ENCODE measurements at regions not wholly inside any gene's neighbourhood (a gene's known extent, or its start where the extent isn't known, plus 50 kb on each side); places are given as distances from the start of the nearest gene placed in this dataset.
"Not testable (repeated sequence)": the region's sequence is repeated elsewhere in the genome, so short reads cannot be mapped to it uniquely, and the experiment has no call there.

DNA sequence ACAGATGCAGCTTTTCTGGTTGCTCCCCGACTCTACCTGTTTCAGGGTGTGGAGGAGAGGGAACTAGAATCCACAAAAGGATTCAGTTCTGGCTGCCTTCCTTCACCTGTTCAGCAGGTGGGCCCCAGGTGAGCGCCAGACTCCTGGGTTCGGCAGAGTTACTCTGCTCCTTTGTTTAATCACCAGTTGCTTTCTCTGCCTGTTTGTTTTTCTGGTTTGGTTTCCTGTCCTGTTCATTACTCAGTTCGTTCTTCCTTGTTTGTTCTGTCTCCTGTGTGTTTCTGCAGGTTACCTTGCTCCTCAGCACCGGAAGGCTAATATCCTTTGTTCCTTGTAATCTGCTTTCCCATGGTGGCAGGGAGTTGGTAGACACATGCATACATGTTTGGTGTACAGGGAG is 508.5 kb upstream of the ATP11B start:
- ATAC-seq = no peak

DNA sequence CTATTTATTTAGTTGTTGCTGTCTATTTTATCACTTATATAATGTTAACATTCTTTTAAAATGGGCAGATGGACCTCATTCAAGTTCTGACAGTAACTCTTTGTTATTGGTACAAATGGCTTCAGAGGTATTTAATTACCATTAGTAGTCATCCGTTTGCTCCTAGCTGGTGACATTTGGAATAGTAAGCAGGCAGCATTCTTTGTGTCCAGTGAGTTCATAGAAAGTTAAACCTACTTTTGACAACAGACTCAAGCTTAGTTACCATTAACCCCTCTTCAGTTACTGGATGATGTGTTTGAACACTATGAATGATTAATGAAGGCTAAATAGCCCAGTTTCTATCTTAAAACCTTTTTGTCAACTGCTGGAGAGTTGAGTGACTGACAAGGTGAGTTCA is 500.7 kb upstream of the ATP11B start:
- no peak for ATAC-seq

DNA sequence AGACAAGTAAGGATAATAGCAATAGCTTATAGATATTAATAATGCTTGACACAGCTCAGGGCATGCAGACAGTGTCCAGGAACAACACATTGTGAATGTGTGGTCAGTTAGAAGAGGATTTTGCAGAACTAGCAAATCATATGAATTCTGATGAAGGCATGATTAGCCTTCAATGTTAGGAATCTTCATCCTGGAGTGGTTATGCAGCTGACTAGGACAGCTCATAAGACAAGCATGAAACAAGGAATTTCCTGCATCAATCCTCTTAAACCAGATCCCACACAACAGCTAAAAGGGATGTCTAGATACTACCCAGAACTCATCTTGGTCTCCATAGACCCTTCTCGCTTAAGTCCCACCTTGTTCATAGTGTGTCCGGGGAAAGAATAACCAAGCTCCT is 499.0 kb upstream of the ATP11B start:
- no peak for ATAC-seq

DNA sequence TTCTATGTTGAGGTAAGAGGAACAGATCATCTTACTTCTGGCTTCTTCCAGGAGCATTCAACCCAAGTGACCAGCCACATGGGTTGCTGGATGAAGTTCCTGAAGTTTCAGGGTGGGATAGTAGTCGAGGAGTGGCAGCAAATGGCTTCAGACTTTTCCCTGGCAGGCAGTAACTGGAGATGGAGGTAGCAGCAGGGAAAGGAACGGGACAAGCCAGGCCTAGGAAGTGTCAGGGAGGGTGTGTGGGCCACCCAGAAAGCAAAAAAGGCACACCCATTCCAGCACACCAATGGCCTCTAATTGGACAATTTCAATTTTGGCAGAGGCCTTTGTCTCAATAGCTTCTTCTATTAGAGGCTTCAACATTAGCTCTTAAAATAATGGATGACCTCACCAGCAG is 498.6 kb upstream of the ATP11B start:
- no peak for ATAC-seq

DNA sequence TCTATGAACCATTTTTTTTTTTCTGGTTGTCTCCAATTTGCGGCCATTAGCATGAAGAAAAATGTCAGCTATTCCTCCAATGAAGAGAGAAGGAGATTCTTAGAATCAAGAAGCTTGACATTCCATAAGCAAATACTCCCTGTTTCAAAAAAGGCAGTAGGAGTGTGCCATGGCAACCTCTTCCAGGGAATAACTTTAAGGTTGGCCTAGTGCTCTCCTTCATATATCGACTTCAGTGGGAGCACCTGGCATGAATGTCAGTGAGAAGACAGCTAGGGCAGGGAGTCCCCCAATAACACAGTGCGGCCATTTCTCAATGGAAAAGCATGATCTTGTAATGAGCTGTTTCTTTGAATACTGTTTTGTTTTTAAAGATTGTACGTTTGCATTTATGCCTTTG is 493.0 kb upstream of the ATP11B start:
- ATAC-seq = no peak

DNA sequence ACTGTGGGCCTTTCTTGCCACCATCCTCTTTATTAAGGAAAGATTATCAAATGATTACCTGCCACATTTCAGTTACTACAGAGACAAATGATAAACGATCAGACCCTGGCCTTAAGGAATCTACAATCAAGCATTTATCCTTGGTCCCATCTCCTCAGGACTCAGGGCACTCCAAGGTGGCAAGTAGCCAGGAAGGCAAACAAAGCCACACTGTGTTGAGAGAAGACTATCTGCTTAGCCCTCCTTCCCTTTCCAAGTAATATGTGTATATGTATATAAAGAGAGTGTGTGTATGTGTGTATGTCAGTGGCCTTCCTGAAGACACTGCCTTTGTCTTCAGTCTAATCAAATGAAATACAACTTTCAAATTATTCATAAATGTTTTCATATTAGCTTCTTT is 490.1 kb upstream of the ATP11B start:
- no peak for ATAC-seq

DNA sequence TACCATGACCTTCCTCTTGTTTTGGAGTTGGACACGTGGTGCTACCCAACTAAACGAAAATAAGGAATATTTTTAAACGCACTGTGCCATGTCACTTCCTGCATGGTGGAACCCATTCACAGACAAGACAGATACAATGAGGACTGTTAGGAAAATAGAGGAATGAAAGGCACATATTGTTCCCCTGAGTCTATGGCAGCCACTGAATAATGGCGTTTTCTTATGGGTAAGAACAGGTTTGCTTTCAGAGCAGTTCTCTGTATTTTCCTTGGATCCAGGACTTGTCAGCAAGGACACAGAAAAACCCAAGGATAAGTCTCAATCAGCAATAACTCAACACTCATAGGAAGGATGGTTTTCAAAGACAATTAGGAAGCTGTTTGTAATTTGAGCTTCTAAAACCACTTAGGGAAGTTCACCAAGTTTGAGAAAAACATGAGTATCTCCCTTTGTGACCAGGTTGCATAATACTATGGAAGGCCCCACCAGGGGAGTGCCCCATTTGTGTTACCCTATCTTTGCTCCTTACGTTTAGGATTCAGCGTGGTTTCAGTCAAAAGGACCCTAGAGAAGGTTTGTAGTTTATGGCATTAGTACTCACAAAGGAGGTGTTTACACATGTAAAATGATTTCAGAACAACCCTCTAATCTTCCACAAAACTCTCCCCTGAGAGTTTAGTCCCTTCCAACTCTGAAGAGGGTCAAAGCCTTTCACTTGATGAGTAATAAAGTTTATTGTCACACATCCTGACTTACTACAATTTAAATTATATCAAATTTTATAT is 487.2 kb upstream of the ATP11B start:
- no peak for ATAC-seq

DNA sequence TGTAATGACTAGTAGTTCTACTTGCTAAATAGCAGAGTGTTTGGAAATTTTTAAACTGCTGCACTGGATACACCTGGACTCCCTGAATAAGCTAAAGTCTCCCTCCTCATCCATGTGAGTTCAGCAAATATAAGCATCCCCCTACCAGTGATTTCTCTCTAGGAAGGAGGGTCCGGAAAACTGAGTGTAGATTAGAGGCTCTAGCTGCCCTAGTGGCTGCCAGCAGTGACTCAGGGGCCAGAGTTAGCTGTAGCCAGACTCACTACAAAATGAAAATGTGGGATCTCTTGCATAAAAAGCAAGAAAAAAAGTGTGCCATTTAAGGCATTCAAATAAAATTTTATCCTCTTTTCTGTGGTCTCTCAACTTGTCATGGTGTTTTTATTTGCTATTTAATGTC is 485.0 kb upstream of the ATP11B start:
- ATAC-seq = no peak

DNA sequence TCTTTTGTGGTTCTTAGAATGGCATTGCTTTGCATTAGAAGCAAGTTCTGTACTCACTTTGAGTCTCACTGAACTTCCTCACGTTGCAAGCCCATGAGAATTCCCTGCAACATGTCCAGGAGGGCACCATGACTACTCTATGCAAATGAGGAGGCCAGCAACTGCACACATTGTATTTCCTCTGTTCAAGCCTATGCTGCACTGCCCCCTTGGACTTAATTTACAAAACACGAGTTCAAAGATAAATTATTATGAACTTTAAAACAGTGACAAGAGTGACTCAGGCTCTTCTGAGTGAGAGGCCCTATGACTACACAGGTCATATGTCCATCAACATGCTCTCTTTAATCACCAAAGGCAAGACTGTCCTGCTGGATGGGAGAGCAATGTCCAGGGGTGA is 484.2 kb upstream of the ATP11B start:
- ATAC-seq = no peak

DNA sequence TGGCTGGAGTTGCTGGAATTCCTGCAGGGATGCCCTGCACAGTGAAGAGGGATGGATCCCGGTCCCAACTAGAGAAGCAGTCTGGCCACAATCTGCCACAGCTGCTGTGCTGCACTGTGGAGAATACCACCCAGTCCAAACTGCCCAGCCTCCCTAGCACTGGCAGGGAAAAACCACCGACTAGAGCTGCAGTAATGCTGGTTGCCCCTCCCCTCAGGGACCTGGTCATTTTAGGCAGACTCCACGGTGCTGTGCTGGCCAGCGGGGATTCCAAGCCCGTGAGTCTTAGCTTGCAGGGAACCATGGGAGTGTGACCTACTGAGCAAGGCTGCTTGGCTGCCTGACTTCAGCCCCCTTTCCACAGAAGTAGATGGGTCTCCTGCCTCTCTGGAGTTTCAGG is 478.0 kb upstream of the ATP11B start:
- no peak for ATAC-seq

DNA sequence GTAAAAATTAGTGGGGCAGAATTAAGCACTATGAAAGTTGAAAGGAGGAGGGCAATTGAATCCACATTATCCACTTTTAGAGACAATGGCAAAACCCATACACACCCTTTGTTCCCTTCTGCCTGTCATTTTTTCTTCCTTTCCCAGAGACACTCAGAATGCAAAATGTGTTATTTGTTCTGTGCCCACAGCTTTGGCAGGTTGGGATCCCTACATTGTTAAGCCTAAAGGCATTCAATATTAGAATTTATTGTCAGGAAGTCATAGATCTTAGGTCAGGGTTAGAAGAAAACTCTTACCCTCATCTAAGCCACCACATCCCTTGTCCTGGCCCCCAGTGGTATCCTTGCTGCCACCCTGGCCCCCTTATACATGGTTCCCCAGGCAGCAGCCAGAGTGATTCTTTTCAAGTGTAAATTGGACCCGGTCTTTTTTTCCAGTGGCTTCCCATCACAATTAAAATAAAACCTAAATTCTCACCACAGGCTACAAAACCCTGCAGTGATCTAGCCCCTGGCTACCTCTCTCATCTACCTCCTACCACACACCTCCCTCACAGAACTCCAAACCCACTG is 470.1 kb upstream of the ATP11B start:
- no peak for ATAC-seq

DNA sequence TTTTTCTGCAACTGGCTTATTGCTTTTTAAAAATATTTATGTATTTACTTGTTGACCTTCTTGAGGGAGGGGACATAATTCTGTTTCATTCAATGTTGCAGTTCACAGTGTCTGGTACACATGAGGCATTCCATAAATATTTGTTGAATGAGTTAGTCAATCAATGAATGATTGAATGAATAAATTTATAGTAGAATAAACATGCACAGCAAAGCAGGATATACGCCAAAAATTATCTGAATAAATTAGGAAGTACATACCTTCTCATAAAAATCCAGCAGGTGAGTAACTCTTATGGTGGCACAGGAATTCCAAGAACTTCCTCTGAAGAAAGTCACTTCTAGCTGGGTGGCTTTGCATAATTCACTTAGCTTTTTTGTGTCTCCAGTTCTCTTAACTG is 469.4 kb upstream of the ATP11B start:
- ATAC-seq = no peak

DNA sequence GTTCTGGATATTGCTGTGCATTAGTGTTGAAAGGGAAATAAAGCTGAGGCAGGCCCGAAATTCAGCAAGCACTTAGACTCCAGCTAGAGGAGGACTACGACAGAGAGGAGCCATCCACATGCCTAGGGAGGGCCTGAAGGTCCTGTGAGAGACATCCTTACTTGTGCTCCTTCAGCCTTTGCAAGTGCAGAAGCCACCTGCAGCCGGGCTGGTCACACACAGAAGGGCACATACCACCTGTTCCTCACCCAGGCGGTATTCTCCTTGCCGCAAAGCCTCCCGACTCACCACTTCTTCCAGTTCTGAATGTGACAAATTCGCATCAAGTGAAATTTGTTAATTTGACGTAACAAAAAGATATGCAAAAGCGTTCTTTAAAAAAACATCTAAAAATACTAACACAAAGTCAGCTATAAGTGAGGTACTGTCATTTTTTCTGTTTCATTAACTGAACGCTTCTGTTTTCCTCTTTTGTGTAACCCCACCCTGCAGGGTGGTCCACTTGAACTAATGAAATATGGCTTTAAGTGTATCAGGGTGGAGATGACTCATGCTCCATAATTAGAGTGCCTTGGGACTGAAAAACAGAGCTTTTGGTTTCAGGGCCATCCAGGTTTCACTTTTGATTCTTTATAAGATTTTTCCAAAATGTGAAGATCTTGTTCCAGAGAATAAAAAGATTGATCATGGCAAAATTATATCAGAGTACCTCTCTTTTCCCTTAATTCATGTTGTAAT is 467.9 kb upstream of the ATP11B start:
- ATAC-seq = no peak

DNA sequence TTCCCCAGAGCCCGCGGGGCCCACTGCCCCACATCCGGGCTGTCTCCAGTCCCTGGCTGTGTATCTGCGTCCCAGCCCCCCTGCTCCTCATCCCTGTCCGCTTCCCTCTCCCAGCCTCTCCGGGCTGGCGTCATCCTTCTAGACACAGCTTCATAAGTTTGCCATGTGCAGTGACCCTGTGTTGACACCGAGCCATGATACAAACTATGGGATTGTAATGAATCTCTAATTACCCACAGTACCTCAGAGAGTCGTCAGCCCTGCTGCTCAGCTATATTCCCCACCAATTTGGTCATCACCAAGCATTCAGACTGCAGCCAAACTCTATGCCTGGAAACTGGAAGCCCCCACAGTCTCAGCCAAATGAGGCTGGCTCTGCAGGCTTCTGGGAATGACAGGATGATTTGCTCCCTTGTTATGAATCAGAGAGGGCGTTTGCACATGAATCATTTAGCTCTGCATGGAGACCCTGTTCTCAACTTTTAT is 466.1 kb upstream of the ATP11B start:
- ATAC-seq = no peak

DNA sequence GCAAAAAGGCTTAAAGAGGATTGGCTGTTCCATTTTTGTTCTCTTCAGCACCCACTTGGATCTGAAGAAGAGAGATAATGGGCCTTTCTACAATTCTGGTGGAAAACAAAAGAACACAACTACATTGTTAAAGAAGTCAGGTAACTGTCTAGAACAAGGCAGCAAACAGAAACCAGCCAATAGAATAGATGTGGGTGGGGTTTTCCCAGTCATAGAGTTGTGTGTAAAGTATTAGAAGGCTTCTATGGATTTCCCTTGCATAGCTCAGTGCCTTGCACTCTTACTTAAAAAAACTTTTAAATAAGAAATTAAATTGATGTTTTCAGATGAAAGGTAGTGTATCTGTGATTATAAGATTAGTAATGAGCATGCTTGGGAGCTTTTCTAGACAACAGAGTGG is 462.7 kb upstream of the ATP11B start:
- ATAC-seq = no peak

DNA sequence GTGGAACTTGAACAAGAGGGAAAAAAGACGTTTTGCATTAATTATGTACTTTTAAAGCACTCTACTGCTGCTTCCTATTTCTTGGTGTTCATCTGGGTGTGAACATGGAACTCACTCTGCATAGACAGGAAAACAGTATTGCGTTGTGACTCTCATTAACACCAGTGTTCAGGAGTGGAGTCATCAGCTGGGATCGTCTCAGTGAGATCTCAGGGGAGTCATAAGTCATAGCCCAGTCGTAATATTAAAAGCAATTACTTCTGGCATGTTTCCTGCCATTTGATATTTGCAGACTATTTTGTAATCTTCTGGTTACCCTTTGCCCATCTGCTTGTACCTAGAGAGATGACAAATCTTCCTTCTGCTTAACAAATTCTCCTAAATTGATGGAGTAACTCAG is 462.0 kb upstream of the ATP11B start:
- no peak for ATAC-seq

DNA sequence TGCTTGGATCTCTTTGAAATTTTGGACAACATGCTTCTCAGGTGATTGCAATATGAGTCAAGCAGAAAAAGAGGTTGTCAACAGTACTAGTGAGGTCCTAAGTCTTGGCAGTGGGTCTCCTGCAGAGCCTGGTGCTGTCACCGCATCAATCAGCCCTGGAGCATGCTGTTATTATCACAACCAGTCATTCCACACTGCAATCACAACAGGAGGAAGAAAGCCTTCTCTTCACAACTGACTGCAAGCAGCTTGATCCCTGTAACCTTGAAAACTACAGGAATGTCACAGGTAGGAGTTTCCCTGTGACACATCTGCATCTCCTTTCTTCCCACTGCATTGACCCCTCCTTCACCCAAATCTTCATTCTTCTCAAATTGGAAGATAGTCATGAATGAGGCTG is 451.1 kb upstream of the ATP11B start:
- ATAC-seq = no peak

DNA sequence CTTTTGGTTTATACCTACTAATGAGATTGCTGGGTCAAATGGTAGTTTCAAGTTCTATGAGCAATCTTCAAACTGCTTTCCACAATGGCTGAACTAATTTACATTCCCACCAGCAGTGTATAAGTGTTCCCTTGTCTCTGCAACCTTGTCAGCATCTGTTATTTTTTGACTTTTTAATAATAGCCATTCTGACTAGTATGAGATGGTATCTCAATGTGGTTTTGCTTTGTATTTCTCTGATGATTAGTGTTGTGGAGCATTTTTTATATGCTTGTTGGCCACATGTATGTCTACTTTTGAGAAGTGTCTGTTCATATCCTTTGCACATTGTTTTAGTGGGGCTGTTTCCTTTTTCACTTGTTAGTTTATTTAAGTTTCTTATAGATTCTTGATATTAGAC is 449.3 kb upstream of the ATP11B start:
- not testable (repeated sequence) for ATAC-seq

DNA sequence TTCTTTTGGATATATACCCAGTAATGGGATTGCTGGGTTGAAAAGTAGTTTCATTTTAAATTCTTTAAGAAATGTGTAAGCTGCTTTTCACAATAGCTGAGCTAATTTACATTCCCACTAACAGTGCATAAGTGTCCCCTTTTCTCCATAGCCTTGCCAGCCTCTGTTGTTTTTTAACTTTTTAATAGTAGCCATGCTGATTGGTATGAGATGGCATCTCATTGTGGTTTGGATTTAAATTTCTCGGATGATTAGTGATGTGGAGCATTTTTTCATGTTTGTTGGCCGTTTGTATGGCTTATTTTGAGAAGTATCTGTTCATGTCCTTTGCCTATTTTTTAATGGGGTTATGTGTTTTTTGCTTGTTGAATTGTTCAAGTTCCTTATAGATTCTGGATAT is 444.3 kb upstream of the ATP11B start:
- ATAC-seq = no peak

DNA sequence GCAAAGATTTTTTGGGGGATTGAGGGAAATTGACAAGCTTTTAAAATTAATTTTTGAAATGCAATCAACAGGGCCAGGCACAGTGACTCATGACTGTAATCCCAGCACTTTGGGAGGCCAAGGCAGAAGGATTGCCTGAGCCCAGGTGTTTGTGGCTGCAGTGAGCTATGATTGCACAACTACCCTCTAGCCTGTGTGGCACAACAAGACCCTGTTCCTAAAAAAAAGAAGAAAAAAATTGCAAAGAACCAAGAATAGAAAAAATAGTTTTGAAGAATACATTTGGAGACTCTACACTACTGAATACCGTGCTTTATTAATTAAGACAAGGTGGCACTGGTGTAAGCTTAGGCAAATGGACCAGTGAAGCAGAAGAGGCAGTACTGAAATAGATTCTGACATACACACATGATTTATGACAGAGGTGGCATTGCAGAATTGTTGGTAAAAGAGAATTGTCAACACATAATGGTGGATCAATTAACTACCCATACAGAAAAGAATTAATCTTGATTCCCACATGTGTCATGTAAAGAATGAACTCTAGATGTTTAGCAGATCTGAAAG is 443.3 kb upstream of the ATP11B start:
- no peak for ATAC-seq

DNA sequence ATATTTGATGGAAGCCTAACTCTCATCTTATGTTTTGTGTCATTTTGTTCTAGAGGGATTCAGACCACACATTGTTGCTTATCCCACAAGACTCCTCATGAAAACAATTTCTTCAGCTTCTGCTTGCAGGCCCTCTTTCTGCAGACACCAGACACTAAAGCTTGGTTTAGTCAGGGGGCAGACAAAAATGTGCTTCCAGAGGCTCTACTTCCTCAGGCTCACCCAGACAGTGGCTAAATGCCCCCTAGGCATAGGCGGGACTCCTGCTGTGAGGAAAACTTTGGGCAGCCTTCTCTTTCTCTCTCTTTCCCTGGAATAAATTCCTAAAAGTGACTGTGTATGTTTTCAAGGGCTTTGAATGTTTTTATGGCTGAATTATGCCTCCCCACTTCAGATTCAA is 435.4 kb upstream of the ATP11B start:
- ATAC-seq = no peak

DNA sequence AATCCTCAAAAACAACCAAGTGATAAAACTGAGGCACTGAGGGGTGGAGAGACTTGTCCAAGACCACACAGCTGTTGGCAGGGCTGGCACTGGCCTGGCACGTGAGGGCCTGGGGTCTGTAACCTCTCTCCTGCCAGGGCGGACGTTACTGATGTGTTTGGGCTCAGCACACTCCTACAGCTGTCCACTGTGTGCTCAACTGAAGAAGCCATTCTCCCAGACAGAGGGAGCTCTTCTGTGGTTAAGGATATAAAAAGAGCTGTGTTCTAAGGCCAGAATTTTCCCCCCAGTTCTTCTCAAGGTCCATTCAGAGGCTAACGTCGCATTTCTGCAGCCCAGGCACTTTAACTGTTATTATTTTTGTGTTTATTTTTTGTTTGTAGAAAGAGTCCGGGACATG is 429.0 kb upstream of the ATP11B start:
- ATAC-seq = no peak

DNA sequence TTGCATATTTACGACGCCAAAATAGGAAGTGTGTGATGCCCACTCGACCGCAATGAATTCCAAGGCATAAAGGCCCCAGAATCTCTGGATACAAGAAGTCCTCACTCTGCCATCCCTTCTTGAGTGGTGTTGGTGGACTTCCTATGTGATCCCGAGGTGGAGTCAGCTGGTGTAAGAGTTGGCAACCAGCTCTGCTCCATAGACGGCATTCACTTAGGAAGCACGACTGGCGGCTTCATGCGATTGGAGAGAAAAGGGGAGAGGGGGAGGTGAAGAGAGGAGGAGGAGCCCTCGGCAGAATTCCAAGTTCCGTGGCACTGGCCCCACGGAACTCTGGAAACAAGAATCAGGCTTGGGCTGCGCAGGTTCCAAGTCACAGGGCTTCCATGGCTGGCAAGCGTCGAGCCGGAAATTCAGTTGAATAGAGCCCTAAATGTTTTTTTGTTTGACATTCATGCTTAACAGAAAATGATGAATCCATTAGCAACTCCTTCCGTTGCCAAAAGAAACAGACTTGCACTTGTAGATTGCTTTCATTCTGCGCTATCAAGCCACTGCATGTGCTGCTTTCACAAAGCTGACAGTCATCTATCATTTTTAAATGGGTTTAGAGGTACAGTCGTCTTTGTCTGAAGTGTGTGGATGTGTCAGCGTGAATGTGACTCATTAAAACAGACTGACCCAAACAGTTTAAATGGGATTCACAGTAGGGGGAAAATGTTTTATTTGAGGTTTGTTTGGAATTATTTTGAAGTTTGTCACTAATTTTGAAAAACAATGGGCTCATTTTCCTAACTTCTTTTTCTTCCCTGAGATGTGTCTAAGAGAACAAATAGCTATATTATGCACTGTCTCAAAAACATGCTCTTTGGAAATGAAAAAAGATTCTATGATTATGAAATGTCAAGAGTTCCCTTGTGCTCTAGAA is 428.3 kb upstream of the ATP11B start:
- ATAC-seq = no peak
